GM12874 (cell line): ENCODE measurements at regions not wholly inside any gene's neighbourhood (a gene's known extent, or its start where the extent isn't known, plus 50 kb on each side); places are given as distances from the start of the nearest gene placed in this dataset.

Experiments used
- TF ChIP-seq, protein P1 (sequence below): IDR thresholded peaks from 2 replicates; pipeline ENCODE4 v1.5.1; 2011; ENCODE audit warnings: low read depth, mild to moderate bottlenecking, control low read depth, low read length, moderate library complexity; ENCODE audit not compliant: insufficient read depth

DNA sequence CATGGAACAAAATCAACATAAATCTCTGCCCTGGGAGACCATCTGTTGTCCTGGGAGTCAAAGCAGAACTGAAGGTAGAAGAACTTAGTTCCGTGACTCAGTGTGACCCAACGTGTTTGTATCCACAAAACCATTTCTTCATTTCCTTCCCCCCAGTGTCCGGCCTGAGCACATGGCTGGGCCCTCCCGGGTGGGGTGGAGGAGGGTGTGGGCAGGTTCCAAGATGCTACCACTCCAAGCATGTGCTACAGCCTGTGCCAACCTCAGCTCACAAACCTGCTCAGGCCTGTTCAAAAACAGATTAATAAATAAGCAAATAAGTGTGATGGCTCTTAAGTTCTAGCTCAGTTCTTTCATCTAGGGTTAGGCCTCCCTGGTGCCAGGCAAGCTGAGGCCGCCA, 55.3 kb downstream of the SHANK2 start:
- TF ChIP-seq, protein P1, sequence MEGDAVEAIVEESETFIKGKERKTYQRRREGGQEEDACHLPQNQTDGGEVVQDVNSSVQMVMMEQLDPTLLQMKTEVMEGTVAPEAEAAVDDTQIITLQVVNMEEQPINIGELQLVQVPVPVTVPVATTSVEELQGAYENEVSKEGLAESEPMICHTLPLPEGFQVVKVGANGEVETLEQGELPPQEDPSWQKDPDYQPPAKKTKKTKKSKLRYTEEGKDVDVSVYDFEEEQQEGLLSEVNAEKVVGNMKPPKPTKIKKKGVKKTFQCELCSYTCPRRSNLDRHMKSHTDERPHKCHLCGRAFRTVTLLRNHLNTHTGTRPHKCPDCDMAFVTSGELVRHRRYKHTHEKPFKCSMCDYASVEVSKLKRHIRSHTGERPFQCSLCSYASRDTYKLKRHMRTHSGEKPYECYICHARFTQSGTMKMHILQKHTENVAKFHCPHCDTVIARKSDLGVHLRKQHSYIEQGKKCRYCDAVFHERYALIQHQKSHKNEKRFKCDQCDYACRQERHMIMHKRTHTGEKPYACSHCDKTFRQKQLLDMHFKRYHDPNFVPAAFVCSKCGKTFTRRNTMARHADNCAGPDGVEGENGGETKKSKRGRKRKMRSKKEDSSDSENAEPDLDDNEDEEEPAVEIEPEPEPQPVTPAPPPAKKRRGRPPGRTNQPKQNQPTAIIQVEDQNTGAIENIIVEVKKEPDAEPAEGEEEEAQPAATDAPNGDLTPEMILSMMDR = no peak

DNA sequence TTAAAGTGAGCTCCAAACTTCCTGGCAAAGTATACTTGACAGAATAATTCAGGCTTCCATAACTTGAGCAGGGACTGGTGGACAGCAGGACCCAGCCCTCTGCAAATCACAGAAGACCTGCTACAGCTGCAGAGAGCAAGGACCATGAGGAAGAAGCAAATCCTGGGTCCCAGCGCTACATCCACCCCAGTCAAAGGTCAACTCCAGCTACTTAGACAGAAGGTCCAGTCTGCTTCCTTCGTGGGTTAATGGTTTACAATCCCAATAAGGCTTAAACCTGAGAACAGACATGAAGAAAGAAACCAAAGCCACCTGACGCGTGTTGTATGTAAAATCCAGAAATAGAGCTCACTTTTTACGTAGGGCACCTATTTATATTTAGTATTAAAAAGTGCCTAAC, 57.7 kb downstream of the SHANK2 start:
- TF ChIP-seq, protein P1 = no peak

DNA sequence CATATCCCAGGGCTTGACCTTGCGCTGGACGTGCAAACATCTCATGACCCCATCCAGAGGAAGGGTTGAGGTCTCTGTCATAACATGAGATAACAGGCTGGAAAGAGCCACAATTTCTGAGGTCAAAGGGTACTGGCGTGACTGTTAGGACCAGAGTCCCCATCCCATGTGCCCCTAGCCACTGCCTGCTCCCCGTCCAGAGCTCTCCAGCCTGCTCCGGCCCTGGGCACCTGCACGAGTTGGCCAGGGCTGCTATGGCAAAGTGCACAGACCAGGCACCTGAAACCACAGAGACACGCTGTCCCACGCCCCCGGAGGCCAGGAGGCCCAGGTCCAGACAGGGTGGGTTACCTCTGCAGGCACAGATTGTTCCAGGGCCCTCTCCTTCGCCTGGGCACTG, 58.9 kb downstream of the SHANK2 start:
- TF ChIP-seq, protein P1 = no peak

DNA sequence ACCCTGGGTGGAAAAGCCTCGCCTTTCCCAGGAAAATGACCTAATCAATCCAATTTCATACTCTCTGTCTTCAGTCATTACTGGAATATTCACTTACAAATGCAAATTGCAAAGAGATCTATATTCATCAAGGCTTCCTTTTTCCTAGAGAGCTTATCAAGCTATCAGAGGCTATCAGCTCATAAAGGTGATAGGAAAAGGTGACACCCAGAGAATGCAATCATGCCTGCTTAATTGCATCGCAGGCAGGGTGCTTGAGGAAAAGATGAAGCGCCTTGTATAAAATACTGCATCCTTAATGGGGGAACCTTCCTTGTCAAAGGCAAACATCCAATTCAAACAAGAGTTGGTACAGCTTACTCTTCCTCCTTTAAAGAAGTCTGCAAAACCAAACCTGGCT, 59.7 kb downstream of the SHANK2 start:
- TF ChIP-seq, protein P1 = no peak

DNA sequence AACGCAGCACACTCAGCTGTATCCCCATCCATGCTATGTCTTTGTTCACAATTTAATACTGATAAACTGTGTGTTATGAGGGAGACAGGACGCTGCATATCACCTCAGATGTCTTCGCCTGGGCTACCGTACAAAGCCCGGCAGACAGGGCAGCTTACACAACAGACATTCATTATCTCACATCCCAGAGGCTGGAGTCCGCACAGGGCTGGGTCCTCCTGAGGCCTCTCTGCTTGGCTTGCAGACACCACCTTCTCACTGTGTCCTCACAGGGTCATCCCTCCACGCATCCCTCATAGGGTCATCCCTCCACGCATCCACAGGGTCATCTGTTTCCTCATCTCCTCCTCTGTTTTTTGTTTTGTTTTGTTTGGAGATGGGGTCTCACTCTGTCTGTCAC, 61.2 kb downstream of the SHANK2 start:
- TF ChIP-seq, protein P1 = no peak

DNA sequence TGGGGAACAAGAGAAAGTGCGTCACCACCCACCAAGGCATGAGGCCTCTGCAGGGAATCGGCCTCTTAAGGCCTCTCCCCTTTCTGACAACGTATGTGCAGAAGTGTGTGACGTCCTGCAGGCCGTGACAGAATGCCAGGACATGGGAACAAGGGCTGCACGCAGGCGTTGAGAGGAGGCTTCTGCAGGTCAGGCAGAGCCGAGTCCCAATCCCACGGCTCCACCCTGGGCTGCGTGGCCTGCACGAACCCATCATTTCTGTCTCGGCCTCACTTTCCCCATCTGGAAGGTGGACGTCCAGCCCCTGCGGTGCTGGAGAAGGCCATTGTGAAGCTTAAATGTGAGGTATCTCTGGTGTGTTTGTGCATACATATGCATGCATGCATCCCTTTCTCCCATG, 61.8 kb downstream of the SHANK2 start:
- TF ChIP-seq, protein P1 = no peak

DNA sequence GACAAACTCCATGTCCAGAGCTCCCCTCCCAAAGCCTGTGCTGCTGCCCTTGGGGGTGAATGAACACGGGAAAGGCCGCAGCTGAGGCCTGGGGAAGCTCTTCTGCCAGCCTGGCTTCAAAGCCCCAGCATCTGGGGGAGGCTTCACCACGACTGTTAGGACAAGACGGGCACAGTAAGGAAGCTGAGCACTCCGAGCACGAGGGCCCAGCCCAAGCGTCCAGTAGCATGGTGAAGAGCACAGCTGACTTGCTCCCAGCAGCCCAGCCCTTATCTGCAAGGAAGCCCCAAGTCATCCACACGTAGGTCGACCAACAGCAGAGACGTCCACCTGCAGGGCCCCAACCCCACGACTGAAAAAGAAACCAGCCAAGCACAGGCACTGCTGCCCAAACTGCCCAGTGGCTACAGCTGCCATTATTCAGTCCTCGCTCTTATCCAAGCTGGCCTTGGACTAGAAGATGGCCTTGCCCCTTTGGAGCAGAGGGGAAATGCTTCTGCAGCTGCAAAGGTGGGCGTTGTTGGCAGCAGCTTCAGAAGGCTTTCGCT, 62.5 kb downstream of the SHANK2 start:
- TF ChIP-seq, protein P1 = no peak
